Stimulated activated naive CD4-positive, alpha-beta T cell treated with Interleukin-2 at 50 U/mL for 16 hours (primary cell): ENCODE measurements at regions not wholly inside any gene's neighbourhood (a gene's known extent, or its start where the extent isn't known, plus 50 kb on each side); places are given as distances from the start of the nearest gene placed in this dataset.
"Not testable (repeated sequence)": the region's sequence is repeated elsewhere in the genome, so short reads cannot be mapped to it uniquely, and the experiment has no call there.

Experiments used
- DNase-seq: peaks from one replicate; lab custom pipeline; 2025; lab: John Stamatoyannopoulos, UW

GRCh38 chr2:36235426-36235825 is 120.2 kb upstream of the CRIM1 start:
- no peak for DNase-seq

GRCh38 chr2:36223259-36223658 is 132.3 kb upstream of the CRIM1 start:
- DNase-seq: no peak

GRCh38 chr2:36222485-36222884 is 133.1 kb upstream of the CRIM1 start:
- DNase-seq: no peak

- DNase-seq: no peak
These were observed 140.9 kb upstream of the CRIM1 start for GRCh38 chr2:36214691-36215090.

- no peak for DNase-seq
These were observed 152.2 kb upstream of the CRIM1 start for GRCh38 chr2:36203366-36203765.

GRCh38 chr2:36197181-36197971 is 158.2 kb upstream of the CRIM1 start:
- DNase-seq: no peak

GRCh38 chr2:36193680-36194079 is 161.9 kb upstream of the CRIM1 start:
- no peak for DNase-seq

- DNase-seq: no peak
These were observed 162.6 kb upstream of the CRIM1 start for GRCh38 chr2:36192983-36193382.

- no peak for DNase-seq
These were observed 165.5 kb upstream of the CRIM1 start for GRCh38 chr2:36190097-36190496.

GRCh38 chr2:36185624-36186023 is 170.0 kb upstream of the CRIM1 start:
- DNase-seq: no peak

GRCh38 chr2:36184848-36185247 is 170.7 kb upstream of the CRIM1 start:
- no peak for DNase-seq

GRCh38 chr2:36180789-36181482 is 174.6 kb upstream of the CRIM1 start:
- not testable (repeated sequence) for DNase-seq

GRCh38 chr2:36180293-36180692 is 175.3 kb upstream of the CRIM1 start:
- DNase-seq: not testable (repeated sequence)

- DNase-seq: not testable (repeated sequence)
These were observed 175.8 kb upstream of the CRIM1 start for GRCh38 chr2:36179668-36180269.

- no peak for DNase-seq
These were observed 177.2 kb upstream of the CRIM1 start for GRCh38 chr2:36178384-36178783.

- DNase-seq: no peak
These were observed 178.3 kb upstream of the CRIM1 start for GRCh38 chr2:36177282-36177681.

GRCh38 chr2:36174920-36175319 is 180.7 kb upstream of the CRIM1 start:
- no peak for DNase-seq

- no peak for DNase-seq
These were observed 181.7 kb upstream of the CRIM1 start for GRCh38 chr2:36173760-36174404.

GRCh38 chr2:36172824-36173223 is 182.8 kb upstream of the CRIM1 start:
- DNase-seq: no peak

GRCh38 chr2:36170805-36171204 is 184.8 kb upstream of the CRIM1 start:
- DNase-seq: no peak

GRCh38 chr2:36169843-36170242 is 185.7 kb upstream of the CRIM1 start:
- no peak for DNase-seq

- DNase-seq: no peak
These were observed 187.5 kb upstream of the CRIM1 start for GRCh38 chr2:36168115-36168514.

- no peak for DNase-seq
These were observed 190.4 kb upstream of the CRIM1 start for GRCh38 chr2:36165132-36165531.
